ENCODE measurements at regions not wholly inside any gene's neighbourhood (a gene's known extent, or its start where the extent isn't known, plus 50 kb on each side); places are given as distances from the start of the nearest gene placed in this dataset.

DNA sequence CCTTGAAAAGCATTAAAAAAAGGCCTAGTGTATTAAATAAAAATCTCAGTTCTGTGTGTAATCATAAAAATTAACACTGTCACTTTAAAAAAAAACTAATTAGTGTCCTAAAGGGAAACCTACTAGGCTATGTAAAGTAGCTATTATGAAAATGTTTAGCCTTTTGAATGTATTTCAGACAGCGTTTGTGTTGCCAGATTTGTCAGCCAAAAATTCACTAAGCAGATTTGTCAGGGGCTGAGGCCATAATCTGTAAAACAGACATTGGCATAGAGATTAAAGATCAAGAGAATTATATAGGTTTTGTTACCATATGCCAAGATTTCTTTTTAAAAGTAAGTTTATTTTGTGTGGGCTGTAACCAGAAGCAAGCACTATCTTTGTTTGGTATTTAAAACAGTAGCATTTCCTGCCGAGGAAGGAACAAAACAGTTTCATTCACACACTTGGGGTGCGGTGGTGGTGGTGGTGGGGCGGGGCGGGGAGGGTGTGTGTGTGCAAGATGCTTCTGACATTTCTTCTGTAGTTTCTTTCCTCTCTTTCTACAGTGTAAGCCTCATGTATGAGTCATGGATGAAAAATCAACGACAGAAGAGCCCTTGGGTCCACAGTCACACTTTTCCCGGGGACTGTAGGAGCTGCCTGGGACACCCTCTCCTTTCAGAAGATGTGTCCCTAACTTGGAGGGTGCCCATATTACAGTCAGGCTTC is 328.5 kb upstream of the FANCL start:
- Histone ChIP-seq H3K27me3 (ENCODE audit: control insufficient read depth in 2 of 2, insufficient read depth in 2 of 2, low read length in 2 of 2) (no peaks in the 10 kb centered on the region), H3K27ac (ENCODE audit: low read depth, low read length) (no peak overlapping the region), H3K4me1 (ENCODE audit: control insufficient read depth in 2 of 2, insufficient read depth in 2 of 2, low read length in 2 of 2) (no peaks in the 10 kb centered on the region), H3K9me3 (ENCODE audit: control insufficient read depth in 2 of 3, low read length in 3 of 3) (no peaks in the 10 kb centered on the region), H3K4me3 (ENCODE audit: low read length) (no peak overlapping the region), H3K36me3 (ENCODE audit: control insufficient read depth in 2 of 3, insufficient read depth in 3 of 3, low read length in 3 of 3) (no peaks in the 10 kb centered on the region)
- intact Hi-C loops (cut with micrococcal nuclease), result loop anchor here in 1 of 2 donors (2.0 to 10.0 kb wide), 2 partner anchors 1583 to 1985 kb away; partner anchors contain the start of gene BCL11A
- Mint-ChIP-seq H3K36me3 (no peaks in the 10 kb centered on the region), H3K9me3 (no peaks in the 10 kb centered on the region), H3K4me3 (no peak overlapping the region), H3K4me1 (peaks cover 0 to 25% (median 11%) of the 10 kb centered on the region in 7 donors), H3K27me3 (peaks cover 0 to 11% (median 4%) of the 10 kb centered on the region in 5 donors), H3K27ac (peak overlapping the region in 2 of 9 donors; percentile 48 to 52)
- peak in 1 of 9 donors; percentile 21 for DNase-seq
- POLR2A ChIA-PET, result no interaction called here
- peak; percentile 65 for ATAC-seq
- CTCF ChIA-PET, result no interaction called here

DNA sequence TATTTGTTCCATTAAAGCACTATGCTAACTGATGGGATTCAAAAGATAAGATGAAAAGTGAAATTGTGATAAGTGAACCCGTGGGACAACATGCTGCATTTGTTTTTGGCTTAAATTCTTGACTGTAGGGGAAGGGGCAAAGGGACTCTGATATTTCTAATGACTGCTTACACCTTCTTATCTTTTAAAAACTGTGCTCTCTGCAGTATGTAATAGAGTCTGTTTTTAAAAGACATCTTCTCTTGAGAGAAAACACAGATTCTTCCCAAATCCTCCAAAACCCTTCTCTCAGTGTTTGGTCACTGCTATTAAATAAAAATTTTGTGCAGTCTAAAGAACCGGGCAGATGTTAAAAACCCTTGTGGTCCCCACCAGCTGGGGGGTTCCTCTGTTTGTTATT is 327.8 kb upstream of the FANCL start:
- intact Hi-C loops (cut with micrococcal nuclease), result no loop called here
- Mint-ChIP-seq H3K4me3 (no peak overlapping the region), H3K4me1 (peaks cover 0 to 25% (median 11%) of the 10 kb centered on the region in 7 donors), H3K27me3 (peaks cover 0 to 8% (median 3%) of the 10 kb centered on the region in 5 donors), H3K9me3 (no peaks in the 10 kb centered on the region), H3K27ac (no peak overlapping the region), H3K36me3 (no peaks in the 10 kb centered on the region)
- Histone ChIP-seq H3K9me3 (ENCODE audit: control insufficient read depth in 2 of 3, low read length in 3 of 3) (no peaks in the 10 kb centered on the region), H3K36me3 (ENCODE audit: control insufficient read depth in 2 of 3, insufficient read depth in 3 of 3, low read length in 3 of 3) (no peaks in the 10 kb centered on the region), H3K27ac (ENCODE audit: low read depth, low read length) (no peak overlapping the region), H3K27me3 (ENCODE audit: control insufficient read depth in 2 of 2, insufficient read depth in 2 of 2, low read length in 2 of 2) (no peaks in the 10 kb centered on the region), H3K4me1 (ENCODE audit: control insufficient read depth in 2 of 2, insufficient read depth in 2 of 2, low read length in 2 of 2) (no peaks in the 10 kb centered on the region), H3K4me3 (ENCODE audit: low read length) (no peak overlapping the region)
- ChIA-PET POLR2A (no interaction called here), CTCF (interaction anchor here (0.7 kb wide), 1 partner anchor 1709 kb away, joined by 3 read pairs; no protein-coding TSS in a partner anchor)
- DNase-seq (no peak), ATAC-seq (no peak)

DNA sequence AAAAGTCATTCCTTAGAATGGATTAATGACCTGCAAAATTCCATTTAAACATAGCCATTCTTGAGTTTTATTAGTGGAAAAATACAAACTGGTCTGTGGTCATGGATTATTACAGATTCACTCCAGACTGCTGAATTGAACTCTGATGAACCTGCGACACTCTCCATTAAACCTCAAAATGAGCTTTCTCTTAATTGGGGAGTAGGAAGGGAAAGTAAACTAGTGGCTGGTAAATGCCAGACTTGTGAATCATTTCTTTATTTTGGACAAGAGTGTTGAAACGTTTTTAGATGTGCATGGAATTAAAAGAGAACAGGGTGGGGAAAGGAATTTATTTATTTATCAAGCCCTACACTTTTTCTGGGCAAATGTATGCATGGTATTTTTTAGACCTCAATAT is 321.2 kb upstream of the FANCL start:
- DNase-seq (no peak), ATAC-seq (no peak)
- peaks cover 0 to 7% (median 0%) of the 10 kb centered on the region in 5 donors for H3K27me3 Mint-ChIP-seq
- Histone ChIP-seq H3K4me3 (ENCODE audit: low read length) (no peak overlapping the region), H3K9me3 (ENCODE audit: control insufficient read depth in 2 of 3, low read length in 3 of 3) (no peaks in the 10 kb centered on the region), H3K27me3 (ENCODE audit: control insufficient read depth in 2 of 2, insufficient read depth in 2 of 2, low read length in 2 of 2) (no peaks in the 10 kb centered on the region), H3K27ac (ENCODE audit: low read depth, low read length) (no peak overlapping the region), H3K4me1 (ENCODE audit: control insufficient read depth in 2 of 2, insufficient read depth in 2 of 2, low read length in 2 of 2) (no peaks in the 10 kb centered on the region), H3K36me3 (ENCODE audit: control insufficient read depth in 2 of 3, insufficient read depth in 3 of 3, low read length in 3 of 3) (no peaks in the 10 kb centered on the region)
- ChIA-PET POLR2A (no interaction called here), CTCF (no interaction called here)
- no peak overlapping the region for H3K4me3 Mint-ChIP-seq
- H3K36me3 Mint-ChIP-seq, result no peaks in the 10 kb centered on the region
- no peaks in the 10 kb centered on the region for H3K9me3 Mint-ChIP-seq
- intact Hi-C loops (cut with micrococcal nuclease), result no loop called here
- no peak overlapping the region for H3K27ac Mint-ChIP-seq
- H3K4me1 Mint-ChIP-seq, result no peaks in the 10 kb centered on the region

GRCh38 chr2:58560531-58560930 is 319.4 kb upstream of the FANCL start:
- intact Hi-C loops (cut with micrococcal nuclease), result no loop called here
- POLR2A ChIA-PET, result no interaction called here
- ATAC-seq (no peak), DNase-seq (no peak)
- H3K27ac ChIP-seq (ENCODE audit: low read depth, low read length), result no peak overlapping the region
- no peaks in the 10 kb centered on the region for H3K9me3 ChIP-seq (ENCODE audit: control insufficient read depth in 2 of 3, low read length in 3 of 3)
- H3K27ac Mint-ChIP-seq, result no peak overlapping the region
- H3K36me3 Mint-ChIP-seq, result no peaks in the 10 kb centered on the region
- no peaks in the 10 kb centered on the region for H3K27me3 ChIP-seq (ENCODE audit: control insufficient read depth in 2 of 2, insufficient read depth in 2 of 2, low read length in 2 of 2)
- H3K4me1 Mint-ChIP-seq, result no peaks in the 10 kb centered on the region
- no peaks in the 10 kb centered on the region for H3K9me3 Mint-ChIP-seq
- H3K4me3 Mint-ChIP-seq, result no peak overlapping the region
- no peaks in the 10 kb centered on the region for H3K4me1 ChIP-seq (ENCODE audit: control insufficient read depth in 2 of 2, insufficient read depth in 2 of 2, low read length in 2 of 2)
- no peaks in the 10 kb centered on the region for H3K36me3 ChIP-seq (ENCODE audit: control insufficient read depth in 2 of 3, insufficient read depth in 3 of 3, low read length in 3 of 3)
- peaks cover 0 to 5% (median 4%) of the 10 kb centered on the region in 5 donors for H3K27me3 Mint-ChIP-seq
- H3K4me3 ChIP-seq (ENCODE audit: low read length), result no peak overlapping the region
- CTCF ChIA-PET, result no interaction called here

GRCh38 chr2:58558881-58559280 is 317.8 kb upstream of the FANCL start:
- no peaks in the 10 kb centered on the region for H3K9me3 Mint-ChIP-seq
- no peaks in the 10 kb centered on the region for H3K9me3 ChIP-seq (ENCODE audit: control insufficient read depth in 2 of 3, low read length in 3 of 3)
- peaks cover 0 to 5% (median 2%) of the 10 kb centered on the region in 5 donors for H3K27me3 Mint-ChIP-seq
- intact Hi-C loops (cut with micrococcal nuclease), result loop anchor here in 1 of 2 donors (10.0 kb wide), 1 partner anchor 654 kb away; no protein-coding TSS in a partner anchor
- ChIA-PET CTCF (no interaction called here), POLR2A (no interaction called here)
- H3K27me3 ChIP-seq (ENCODE audit: control insufficient read depth in 2 of 2, insufficient read depth in 2 of 2, low read length in 2 of 2), result no peaks in the 10 kb centered on the region
- H3K4me1 Mint-ChIP-seq, result no peaks in the 10 kb centered on the region
- no peak overlapping the region for H3K4me3 ChIP-seq (ENCODE audit: low read length)
- no peak overlapping the region for H3K27ac Mint-ChIP-seq
- DNase-seq (no peak), ATAC-seq (no peak)
- no peak overlapping the region for H3K27ac ChIP-seq (ENCODE audit: low read depth, low read length)
- no peaks in the 10 kb centered on the region for H3K36me3 ChIP-seq (ENCODE audit: control insufficient read depth in 2 of 3, insufficient read depth in 3 of 3, low read length in 3 of 3)
- H3K4me3 Mint-ChIP-seq, result no peak overlapping the region
- H3K4me1 ChIP-seq (ENCODE audit: control insufficient read depth in 2 of 2, insufficient read depth in 2 of 2, low read length in 2 of 2), result no peaks in the 10 kb centered on the region
- H3K36me3 Mint-ChIP-seq, result no peaks in the 10 kb centered on the region

DNA sequence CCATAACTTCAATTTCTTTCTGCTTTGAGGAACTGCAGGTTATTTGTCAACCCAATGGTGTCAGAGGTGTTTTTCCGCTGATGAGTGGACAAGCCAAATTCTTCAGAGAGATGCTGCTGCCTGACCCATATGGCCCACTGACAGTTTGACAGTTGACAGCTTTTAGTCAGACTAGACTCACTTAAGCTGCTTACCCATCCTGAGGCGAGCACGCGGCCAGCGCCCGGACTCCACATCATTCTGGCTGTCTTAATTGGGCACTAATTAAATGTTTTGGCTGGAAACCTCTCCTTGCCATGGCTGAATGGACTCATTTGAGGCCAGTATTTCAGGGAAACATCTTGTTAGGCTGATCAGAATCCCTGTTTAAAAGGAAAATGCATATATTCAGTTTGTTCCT is 316.1 kb upstream of the FANCL start:
- no peaks in the 10 kb centered on the region for H3K4me1 ChIP-seq (ENCODE audit: control insufficient read depth in 2 of 2, insufficient read depth in 2 of 2, low read length in 2 of 2)
- Mint-ChIP-seq H3K4me1 (no peaks in the 10 kb centered on the region), H3K36me3 (no peaks in the 10 kb centered on the region), H3K27ac (no peak overlapping the region), H3K9me3 (no peaks in the 10 kb centered on the region), H3K27me3 (peaks cover 0 to 5% (median 3%) of the 10 kb centered on the region in 5 donors), H3K4me3 (no peak overlapping the region)
- no peak for ATAC-seq
- H3K4me3 ChIP-seq (ENCODE audit: low read length), result no peak overlapping the region
- CTCF ChIA-PET, result no interaction called here
- intact Hi-C loops (cut with micrococcal nuclease), result loop anchor here in 1 of 2 donors (10.0 kb wide), 1 partner anchor 652 kb away; no protein-coding TSS in a partner anchor
- DNase-seq, result no peak
- H3K9me3 ChIP-seq (ENCODE audit: control insufficient read depth in 2 of 3, low read length in 3 of 3), result no peaks in the 10 kb centered on the region
- H3K36me3 ChIP-seq (ENCODE audit: control insufficient read depth in 2 of 3, insufficient read depth in 3 of 3, low read length in 3 of 3), result no peaks in the 10 kb centered on the region
- no peak overlapping the region for H3K27ac ChIP-seq (ENCODE audit: low read depth, low read length)
- no peaks in the 10 kb centered on the region for H3K27me3 ChIP-seq (ENCODE audit: control insufficient read depth in 2 of 2, insufficient read depth in 2 of 2, low read length in 2 of 2)
- POLR2A ChIA-PET, result no interaction called here

- ChIA-PET CTCF (no interaction called here), POLR2A (no interaction called here)
- Histone ChIP-seq H3K27ac (ENCODE audit: low read depth, low read length) (no peak overlapping the region), H3K9me3 (ENCODE audit: control insufficient read depth in 2 of 3, low read length in 3 of 3) (no peaks in the 10 kb centered on the region), H3K27me3 (ENCODE audit: control insufficient read depth in 2 of 2, insufficient read depth in 2 of 2, low read length in 2 of 2) (no peaks in the 10 kb centered on the region), H3K36me3 (ENCODE audit: control insufficient read depth in 2 of 3, insufficient read depth in 3 of 3, low read length in 3 of 3) (no peaks in the 10 kb centered on the region), H3K4me3 (ENCODE audit: low read length) (no peak overlapping the region), H3K4me1 (ENCODE audit: control insufficient read depth in 2 of 2, insufficient read depth in 2 of 2, low read length in 2 of 2) (no peaks in the 10 kb centered on the region)
- Mint-ChIP-seq H3K27ac (no peak overlapping the region), H3K36me3 (no peaks in the 10 kb centered on the region), H3K9me3 (peaks cover 0 to 3% (median 0%) of the 10 kb centered on the region in 11 donors), H3K4me3 (no peak overlapping the region), H3K27me3 (peaks cover 0 to 5% (median 3%) of the 10 kb centered on the region in 5 donors), H3K4me1 (no peaks in the 10 kb centered on the region)
- intact Hi-C loops (cut with micrococcal nuclease), result loop anchor here in 1 of 2 donors (10.0 kb wide), 1 partner anchor 649 kb away; no protein-coding TSS in a partner anchor
- ATAC-seq, result no peak
- no peak for DNase-seq
Observed at GRCh38 chr2:58553937-58554336, 312.8 kb upstream of the FANCL start.

Measured in naive thymus-derived CD4-positive, alpha-beta T cell (primary cell).